ENCODE measurements at regions not wholly inside any gene's neighbourhood (a gene's known extent, or its start where the extent isn't known, plus 50 kb on each side); places are given as distances from the start of the nearest gene placed in this dataset.

- Histone ChIP-seq H3K56ac (ENCODE audit: insufficient read length, low read depth, low read length) (no peak overlapping the region), H4K5ac (ENCODE audit: insufficient read length, low read depth, low read length) (no peak overlapping the region), H3K9ac (ENCODE audit: extremely low read depth, insufficient read length, low read length) (no peak overlapping the region), H4K91ac (ENCODE audit: insufficient read length, low read depth, low read length) (no peak overlapping the region), H3K79me1 (ENCODE audit: insufficient read depth, low read depth, low read length, poor library complexity, severe bottlenecking) (no peaks in the 10 kb centered on the region), H3K4me1 (ENCODE audit: insufficient read depth, low read length) (no peaks in the 10 kb centered on the region; the same call in 1 of the 2 replicates), H3K23ac (ENCODE audit: insufficient read length, low read depth, low read length) (no peak overlapping the region), H2BK15ac (ENCODE audit: low read depth, low read length) (no peak overlapping the region), H2AFZ (ENCODE audit: low read length) (no peak overlapping the region), H3K23me2 (ENCODE audit: insufficient read length, low read depth, low read length, poor library complexity, severe bottlenecking) (no peaks in the 10 kb centered on the region), H3K14ac (ENCODE audit: insufficient read depth, low read length) (no peak overlapping the region), H3K9me3 (ENCODE audit: control insufficient read depth, low read depth, low read length) (no peaks in the 10 kb centered on the region), H3K18ac (ENCODE audit: insufficient read length, low read depth, low read length) (no peak overlapping the region), H3K4me2 (ENCODE audit: insufficient read depth, insufficient read length, low read length) (no peak overlapping the region), H3K27ac (ENCODE audit: insufficient read length, low read depth, low read length) (no peak overlapping the region), H2BK12ac (ENCODE audit: insufficient read length, low read depth, low read length) (no peak overlapping the region), H4K20me1 (ENCODE audit: control insufficient read depth, insufficient read depth, insufficient read length) (no peaks in the 10 kb centered on the region), H3T11ph (ENCODE audit: low read length) (no peak overlapping the region), H4K8ac (replicated peaks; ENCODE audit: insufficient read length, low read depth, low read length) (no peak overlapping the region), H2AK5ac (ENCODE audit: insufficient read length, low read length) (no peak overlapping the region), H3K4ac (ENCODE audit: low read depth, low read length) (no peak overlapping the region), H2BK5ac (ENCODE audit: insufficient read length, low read length) (no peak overlapping the region), H3K27me3 (ENCODE audit: insufficient read depth, low read length) (no peaks in the 10 kb centered on the region), H2BK120ac (ENCODE audit: low read depth, low read length, poor library complexity, severe bottlenecking) (no peak overlapping the region), H2BK20ac (ENCODE audit: low read depth, low read length, poor library complexity, severe bottlenecking) (no peak overlapping the region), H3K79me2 (ENCODE audit: insufficient read depth, low read length) (no peaks in the 10 kb centered on the region)
- DNase-seq: no peak
- H3K27ac Mint-ChIP-seq: no peak overlapping the region
- H3K4me1 Mint-ChIP-seq: no peaks in the 10 kb centered on the region
- no peak for TF ChIP-seq CTCF (conservative IDR thresholded peaks at IDR 0.05)
- no peak overlapping the region for H3K4me3 Mint-ChIP-seq
- H3K27me3 Mint-ChIP-seq (ENCODE audit: low read depth): no peaks in the 10 kb centered on the region
- no peaks in the 10 kb centered on the region for H3K36me3 Mint-ChIP-seq (ENCODE audit: insufficient read depth in 1 of 3, low read depth in 3 of 3)
- H3K9me3 Mint-ChIP-seq: no peaks in the 10 kb centered on the region; a peak in 1 of 5 replicates
Measured at GRCh38 chr12:79988368-79988767, 53.5 kb upstream of the PPP1R12A start.
